ENCODE measurements at regions not wholly inside any gene's neighbourhood (a gene's known extent, or its start where the extent isn't known, plus 50 kb on each side); places are given as distances from the start of the nearest gene placed in this dataset.

GRCh38 chr11:8758619-8759169, 76.1 kb downstream of the RPL27A start:
- TF ChIP-seq, protein P1, sequence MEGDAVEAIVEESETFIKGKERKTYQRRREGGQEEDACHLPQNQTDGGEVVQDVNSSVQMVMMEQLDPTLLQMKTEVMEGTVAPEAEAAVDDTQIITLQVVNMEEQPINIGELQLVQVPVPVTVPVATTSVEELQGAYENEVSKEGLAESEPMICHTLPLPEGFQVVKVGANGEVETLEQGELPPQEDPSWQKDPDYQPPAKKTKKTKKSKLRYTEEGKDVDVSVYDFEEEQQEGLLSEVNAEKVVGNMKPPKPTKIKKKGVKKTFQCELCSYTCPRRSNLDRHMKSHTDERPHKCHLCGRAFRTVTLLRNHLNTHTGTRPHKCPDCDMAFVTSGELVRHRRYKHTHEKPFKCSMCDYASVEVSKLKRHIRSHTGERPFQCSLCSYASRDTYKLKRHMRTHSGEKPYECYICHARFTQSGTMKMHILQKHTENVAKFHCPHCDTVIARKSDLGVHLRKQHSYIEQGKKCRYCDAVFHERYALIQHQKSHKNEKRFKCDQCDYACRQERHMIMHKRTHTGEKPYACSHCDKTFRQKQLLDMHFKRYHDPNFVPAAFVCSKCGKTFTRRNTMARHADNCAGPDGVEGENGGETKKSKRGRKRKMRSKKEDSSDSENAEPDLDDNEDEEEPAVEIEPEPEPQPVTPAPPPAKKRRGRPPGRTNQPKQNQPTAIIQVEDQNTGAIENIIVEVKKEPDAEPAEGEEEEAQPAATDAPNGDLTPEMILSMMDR (IDR thresholded peaks at IDR 0.05) = no peak
- no peak for TF ChIP-seq POLR2A (IDR thresholded peaks at IDR 0.05)
